Lower lobe of right lung (tissue), 2 donors: ENCODE measurements at regions not wholly inside any gene's neighbourhood (a gene's known extent, or its start where the extent isn't known, plus 50 kb on each side); places are given as distances from the start of the nearest gene placed in this dataset.

Source experiments
- ATAC-seq, 2 donors: fragments of 200-7000 bp; cut with Tn5 transposase; one replicate each; pipeline ENCODE4 v1.9.1; 2020 to 2022; ENCODE audit warnings: mild to moderate bottlenecking in 2 of 2, moderate library complexity in 2 of 2
- DNase-seq: peaks from one replicate; pipeline ENCODE4 v3.0.0-alpha.2; 2020
- H3K27ac ChIP-seq: fragments of 200-600 bp; one replicate; pipeline ENCODE4 v1.8.0; 2022
- H3K27me3 ChIP-seq: fragments of 200-600 bp; one replicate; pipeline ENCODE4 v1.8.0; 2022; ENCODE audit warnings: low read depth
- H3K36me3 ChIP-seq: fragments of 200-600 bp; one replicate; pipeline ENCODE4 v1.8.0; 2022; ENCODE audit warnings: mild to moderate bottlenecking
- H3K4me1 ChIP-seq: fragments of 200-600 bp; one replicate; pipeline ENCODE4 v1.8.0; 2022
- H3K4me3 ChIP-seq: fragments of 200-600 bp; one replicate; pipeline ENCODE4 v1.8.0; 2022; ENCODE audit warnings: mild to moderate bottlenecking
- H3K9me3 ChIP-seq: fragments of 200-600 bp; one replicate; pipeline ENCODE4 v1.8.0; 2022
- intact Hi-C: fragments of 100-400 bp; cut with DNase I; formaldehyde crosslinking; loops from one replicate; pipeline ENCODE4 v1.11.0; 2022
- TF ChIP-seq, protein P1 (sequence below): fragments of 200-600 bp; IDR thresholded peaks from one replicate; pipeline ENCODE4 v1.8.0; 2022; ENCODE audit warnings: antibody characterized with exemption, mild to moderate bottlenecking
- donor health status: DM: no; HTN: yes; CAD: no; lungs with severe emphysema.

DNA sequence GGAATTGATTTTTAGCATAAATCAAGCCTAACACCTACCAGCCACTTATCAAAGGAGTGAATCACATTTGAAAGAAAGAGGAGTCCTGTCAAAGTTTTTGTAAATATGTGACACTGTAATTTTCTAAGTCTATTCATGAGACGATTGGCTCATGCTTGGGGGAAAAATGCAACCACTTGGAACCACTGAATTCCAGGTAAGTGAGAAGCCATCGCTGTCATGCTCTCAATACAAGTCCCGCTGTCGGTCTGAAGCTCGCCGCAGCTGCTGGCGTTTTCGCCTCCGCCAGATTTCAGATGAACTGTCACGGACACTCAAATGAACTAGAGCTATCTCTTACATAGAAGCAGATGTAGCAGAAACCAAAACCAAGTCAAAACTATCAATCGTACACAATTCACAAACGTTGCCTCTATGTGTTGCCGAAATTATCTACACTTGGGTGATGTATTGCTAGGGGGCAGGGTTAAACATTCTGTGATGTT, 279.8 kb upstream of the FZD8 start:
- ATAC-seq (no peak), DNase-seq (no peak)
- intact Hi-C loops: no loop called here
- Histone ChIP-seq H3K9me3 (no peaks in the 10 kb centered on the region), H3K27ac (no peak overlapping the region), H3K27me3 (no peaks in the 10 kb centered on the region), H3K4me1 (no peaks in the 10 kb centered on the region), H3K4me3 (no peak overlapping the region), H3K36me3 (no peaks in the 10 kb centered on the region)
- TF ChIP-seq, protein P1, sequence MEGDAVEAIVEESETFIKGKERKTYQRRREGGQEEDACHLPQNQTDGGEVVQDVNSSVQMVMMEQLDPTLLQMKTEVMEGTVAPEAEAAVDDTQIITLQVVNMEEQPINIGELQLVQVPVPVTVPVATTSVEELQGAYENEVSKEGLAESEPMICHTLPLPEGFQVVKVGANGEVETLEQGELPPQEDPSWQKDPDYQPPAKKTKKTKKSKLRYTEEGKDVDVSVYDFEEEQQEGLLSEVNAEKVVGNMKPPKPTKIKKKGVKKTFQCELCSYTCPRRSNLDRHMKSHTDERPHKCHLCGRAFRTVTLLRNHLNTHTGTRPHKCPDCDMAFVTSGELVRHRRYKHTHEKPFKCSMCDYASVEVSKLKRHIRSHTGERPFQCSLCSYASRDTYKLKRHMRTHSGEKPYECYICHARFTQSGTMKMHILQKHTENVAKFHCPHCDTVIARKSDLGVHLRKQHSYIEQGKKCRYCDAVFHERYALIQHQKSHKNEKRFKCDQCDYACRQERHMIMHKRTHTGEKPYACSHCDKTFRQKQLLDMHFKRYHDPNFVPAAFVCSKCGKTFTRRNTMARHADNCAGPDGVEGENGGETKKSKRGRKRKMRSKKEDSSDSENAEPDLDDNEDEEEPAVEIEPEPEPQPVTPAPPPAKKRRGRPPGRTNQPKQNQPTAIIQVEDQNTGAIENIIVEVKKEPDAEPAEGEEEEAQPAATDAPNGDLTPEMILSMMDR: no peak

DNA sequence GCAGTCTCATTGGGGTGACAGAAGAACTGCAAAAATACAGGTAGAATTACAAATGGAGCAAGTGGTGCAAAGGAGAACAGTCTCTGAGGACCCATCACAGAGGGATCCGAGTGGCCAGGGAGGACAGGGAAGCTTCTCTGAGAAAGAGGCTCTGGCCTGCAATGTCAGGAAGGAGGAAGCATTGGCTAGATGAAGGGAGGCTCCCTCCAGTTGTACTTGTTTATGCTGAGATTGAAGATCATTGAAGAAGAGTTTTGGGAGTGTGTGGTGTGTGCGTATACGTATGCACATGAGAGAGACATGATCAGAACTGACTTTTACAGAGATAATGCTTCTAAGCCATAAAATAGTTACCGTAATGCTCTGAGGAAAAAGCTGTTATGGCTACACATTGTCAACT, 274.7 kb upstream of the FZD8 start:
- H3K27me3 ChIP-seq: no peaks in the 10 kb centered on the region
- H3K4me3 ChIP-seq: no peak overlapping the region
- no peak for ATAC-seq
- no peaks in the 10 kb centered on the region for H3K9me3 ChIP-seq
- no peaks in the 10 kb centered on the region for H3K36me3 ChIP-seq
- TF ChIP-seq, protein P1: no peak
- no peak overlapping the region for H3K27ac ChIP-seq
- DNase-seq: no peak
- H3K4me1 ChIP-seq: peaks cover 6% of the 10 kb centered on the region
- intact Hi-C loops: no loop called here

DNA sequence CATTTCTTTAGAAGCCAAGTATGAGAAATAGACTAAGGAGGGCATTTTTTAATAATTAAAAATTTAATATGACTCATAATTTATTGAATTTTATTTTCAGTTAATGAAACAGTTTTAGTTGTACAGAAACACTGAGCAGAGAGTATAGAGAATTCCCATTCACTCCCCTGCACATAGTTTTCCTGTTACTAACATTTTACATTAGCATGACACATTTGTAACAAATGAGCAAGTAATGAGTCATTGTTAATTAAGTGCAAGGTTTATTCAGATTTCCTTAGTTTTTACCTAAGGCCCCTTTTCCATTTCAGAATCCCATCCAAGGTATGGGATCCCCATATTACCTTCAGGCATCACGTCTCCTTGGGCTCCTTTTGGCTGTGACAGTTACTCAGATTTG, 271.5 kb upstream of the FZD8 start:
- ATAC-seq (no peak), DNase-seq (no peak)
- peaks cover 6% of the 10 kb centered on the region for H3K4me1 ChIP-seq
- no peak overlapping the region for H3K27ac ChIP-seq
- intact Hi-C loops: no loop called here
- no peak overlapping the region for H3K4me3 ChIP-seq
- TF ChIP-seq, protein P1: no peak
- H3K9me3 ChIP-seq: no peaks in the 10 kb centered on the region
- no peaks in the 10 kb centered on the region for H3K27me3 ChIP-seq
- H3K36me3 ChIP-seq: no peaks in the 10 kb centered on the region

DNA sequence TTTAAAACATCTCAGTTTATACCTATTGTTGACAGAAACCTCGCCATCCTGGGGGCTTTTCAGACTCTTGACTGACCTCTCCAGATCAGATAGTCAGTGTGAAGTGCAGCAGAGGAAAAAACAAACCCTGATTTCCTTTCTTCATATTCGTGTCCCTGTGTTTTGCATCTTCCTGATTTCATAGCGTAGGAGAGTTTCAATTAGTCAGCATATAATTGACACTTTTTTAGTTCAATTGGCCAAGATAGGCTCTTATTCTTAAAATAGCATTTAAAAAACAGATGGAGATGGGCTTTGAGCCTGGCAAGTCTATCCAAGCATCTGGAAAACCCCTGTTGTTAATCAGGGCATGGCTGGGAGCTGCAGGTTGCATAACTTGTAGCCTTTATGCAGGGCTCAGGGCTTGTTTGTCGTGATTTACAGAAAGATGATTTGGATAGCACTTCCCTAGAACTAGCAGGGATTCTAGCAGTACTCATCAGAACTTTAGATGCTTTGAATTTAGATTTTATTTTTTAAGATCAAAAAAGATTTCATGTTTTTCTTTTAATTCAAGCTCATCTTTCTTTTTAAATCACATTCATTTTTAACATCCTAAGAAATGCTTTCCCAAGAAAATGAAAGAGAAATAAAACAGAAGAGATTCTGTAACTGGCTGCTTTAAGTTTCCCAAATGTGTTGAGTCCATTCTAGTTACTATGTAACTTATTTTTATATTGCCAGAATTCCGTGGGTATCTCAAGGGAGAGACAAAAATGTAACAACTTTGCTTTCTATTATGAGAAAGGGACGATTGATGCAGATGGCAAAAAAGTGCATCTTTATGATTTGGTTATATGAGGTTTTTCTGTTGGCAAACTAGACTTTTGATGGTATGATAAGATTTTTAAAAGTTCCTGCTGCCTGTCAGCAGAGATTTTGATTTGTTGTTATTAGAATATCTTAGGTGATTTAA, 270.8 kb upstream of the FZD8 start:
- H3K27me3 ChIP-seq: no peaks in the 10 kb centered on the region
- peaks cover 6% of the 10 kb centered on the region for H3K4me1 ChIP-seq
- DNase-seq (no peak), ATAC-seq (no peak)
- H3K9me3 ChIP-seq: no peaks in the 10 kb centered on the region
- H3K27ac ChIP-seq: no peak overlapping the region
- H3K36me3 ChIP-seq: no peaks in the 10 kb centered on the region
- TF ChIP-seq, protein P1: no peak
- H3K4me3 ChIP-seq: no peak overlapping the region
- intact Hi-C loops: no loop called here

DNA sequence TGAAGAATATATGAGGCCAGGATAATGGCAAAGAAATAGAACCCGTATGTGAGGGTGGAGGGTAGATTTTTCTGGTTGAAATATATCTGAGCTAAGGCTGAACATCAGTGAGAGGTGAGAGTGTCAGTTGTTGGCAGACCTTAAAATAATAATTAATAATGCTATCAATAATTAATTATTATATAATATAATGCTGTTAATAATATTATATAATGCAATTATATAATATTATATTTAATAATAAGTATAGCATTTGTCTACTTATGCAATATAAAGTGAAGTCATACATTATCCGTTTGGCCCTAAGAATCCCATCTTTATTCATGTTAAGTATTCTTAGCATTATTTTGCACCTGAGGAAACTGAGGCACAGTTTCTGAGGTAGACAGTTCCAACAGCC, 269.9 kb upstream of the FZD8 start:
- Histone ChIP-seq H3K27ac (no peak overlapping the region), H3K36me3 (no peaks in the 10 kb centered on the region), H3K4me1 (peaks cover 6% of the 10 kb centered on the region), H3K4me3 (no peak overlapping the region), H3K9me3 (no peaks in the 10 kb centered on the region), H3K27me3 (no peaks in the 10 kb centered on the region)
- ATAC-seq: no peak
- intact Hi-C loops: no loop called here
- no peak for DNase-seq
- TF ChIP-seq, protein P1: no peak
